ENCODE measurements at regions not wholly inside any gene's neighbourhood (a gene's known extent, or its start where the extent isn't known, plus 50 kb on each side); places are given as distances from the start of the nearest gene placed in this dataset.

DNA sequence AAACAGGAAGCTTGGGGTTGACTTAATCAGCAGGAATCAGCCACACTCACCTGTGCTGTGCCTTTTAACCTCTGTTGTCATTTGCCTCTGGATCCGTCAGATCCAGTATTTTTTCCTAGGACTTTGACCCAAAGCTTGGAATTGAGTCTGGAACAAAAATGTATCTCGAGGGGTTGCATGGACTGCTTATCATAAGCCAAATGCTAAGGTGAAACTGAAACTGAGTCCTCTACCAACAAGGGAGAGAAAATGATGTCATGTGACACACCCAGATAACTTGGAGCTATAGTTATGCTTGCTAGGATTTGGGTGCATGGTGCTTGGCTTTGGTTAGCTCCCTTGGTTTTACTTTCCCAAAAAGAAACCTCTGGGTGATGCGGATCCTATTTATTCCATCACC is 2158.6 kb upstream of the PIK3C3 start:
- Mint-ChIP-seq H3K4me1 (peaks cover 7% of the 10 kb centered on the region), H3K9me3 (peaks cover 13% of the 10 kb centered on the region), H3K36me3 (ENCODE audit: low read depth) (peaks cover 5% of the 10 kb centered on the region; the same call in 2 of the 3 replicates), H3K27ac (no peak overlapping the region), H3K4me3 (no peak overlapping the region), H3K27me3 (ENCODE audit: insufficient read depth, low read depth, poor library complexity) (peaks cover 2% of the 10 kb centered on the region)
- no peaks in the 10 kb centered on the region for H3K27me3 ChIP-seq (ENCODE audit: insufficient read depth)
- no peak overlapping the region for H2AFZ ChIP-seq
- H3K36me3 ChIP-seq (ENCODE audit: insufficient read depth), result no peaks in the 10 kb centered on the region
- ATAC-seq (no peak), DNase-seq (ENCODE audit: low spot score) (no peak)
- TF ChIP-seq EZH2phosphoT487 (IDR thresholded peaks at IDR 0.05; ENCODE audit: unreplicated experiment) (no peak), NANOG (IDR thresholded peaks at IDR 0.05; ENCODE audit: borderline replicate concordance) (no peak), JUNB (IDR thresholded peaks at IDR 0.05; ENCODE audit: unreplicated experiment) (no peak), STAT1 (IDR thresholded peaks at IDR 0.05; ENCODE audit: unreplicated experiment) (no peak), CREB1 (CRISPR knock-in tag; IDR thresholded peaks at IDR 0.05; ENCODE audit: low read depth) (no peak), EZH2 (IDR thresholded peaks at IDR 0.05; ENCODE audit: low read depth, unreplicated experiment) (no peak)
- TF ChIP-seq, protein P1, sequence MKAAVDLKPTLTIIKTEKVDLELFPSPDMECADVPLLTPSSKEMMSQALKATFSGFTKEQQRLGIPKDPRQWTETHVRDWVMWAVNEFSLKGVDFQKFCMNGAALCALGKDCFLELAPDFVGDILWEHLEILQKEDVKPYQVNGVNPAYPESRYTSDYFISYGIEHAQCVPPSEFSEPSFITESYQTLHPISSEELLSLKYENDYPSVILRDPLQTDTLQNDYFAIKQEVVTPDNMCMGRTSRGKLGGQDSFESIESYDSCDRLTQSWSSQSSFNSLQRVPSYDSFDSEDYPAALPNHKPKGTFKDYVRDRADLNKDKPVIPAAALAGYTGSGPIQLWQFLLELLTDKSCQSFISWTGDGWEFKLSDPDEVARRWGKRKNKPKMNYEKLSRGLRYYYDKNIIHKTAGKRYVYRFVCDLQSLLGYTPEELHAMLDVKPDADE (IDR thresholded peaks at IDR 0.05), result no peak
- H3K4me2 ChIP-seq, result no peak overlapping the region
- peaks cover 9% of the 10 kb centered on the region for H3F3A ChIP-seq (replicated peaks; ENCODE audit: low read depth)
- H3K4me1 ChIP-seq (ENCODE audit: insufficient read depth), result peaks cover 51% of the 10 kb centered on the region
- H3K9me2 ChIP-seq (ENCODE audit: insufficient read depth), result peaks cover 2% of the 10 kb centered on the region
- peaks cover 84% of the 10 kb centered on the region for H3K79me2 ChIP-seq (replicated peaks; ENCODE audit: insufficient read depth)
- no peak overlapping the region for H3K27ac ChIP-seq (ENCODE audit: low read depth)
- H4K20me1 ChIP-seq (replicated peaks; ENCODE audit: insufficient read depth), result peaks cover 12% of the 10 kb centered on the region; the same call in 1 of the 2 replicates
- H3K4me3 ChIP-seq, result no peak overlapping the region

DNA sequence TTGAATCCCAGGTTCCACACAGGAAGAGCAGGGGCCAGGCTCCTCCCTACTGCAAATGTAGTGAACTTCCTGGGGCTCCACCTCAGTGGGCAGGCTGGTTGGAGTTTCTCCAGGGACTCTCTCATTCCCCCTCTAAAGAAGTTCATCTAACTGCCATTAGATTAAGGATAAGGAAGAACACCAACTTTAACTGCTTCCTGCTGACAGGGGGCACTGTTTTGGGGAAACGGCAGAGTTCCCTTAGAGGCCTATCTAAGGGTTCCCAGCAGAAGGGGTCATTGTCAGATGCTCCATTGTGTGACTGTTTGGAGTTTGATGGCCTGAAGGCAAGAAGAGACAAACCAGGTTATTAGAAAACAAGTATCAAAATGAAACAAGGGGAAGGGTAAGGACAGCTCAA is 2159.7 kb upstream of the PIK3C3 start:
- no peak overlapping the region for H3K4me3 ChIP-seq
- H3K79me2 ChIP-seq (replicated peaks; ENCODE audit: insufficient read depth), result peaks cover 95% of the 10 kb centered on the region
- H4K20me1 ChIP-seq (replicated peaks; ENCODE audit: insufficient read depth), result peaks cover 12% of the 10 kb centered on the region; the same call in 1 of the 2 replicates
- Mint-ChIP-seq H3K4me3 (no peak overlapping the region), H3K4me1 (peaks cover 7% of the 10 kb centered on the region), H3K27me3 (ENCODE audit: insufficient read depth, low read depth, poor library complexity) (peaks cover 2% of the 10 kb centered on the region), H3K36me3 (ENCODE audit: low read depth) (no peaks in the 10 kb centered on the region), H3K27ac (no peak overlapping the region), H3K9me3 (peaks cover 5% of the 10 kb centered on the region)
- H3K27ac ChIP-seq (ENCODE audit: low read depth), result no peak overlapping the region
- peaks cover 61% of the 10 kb centered on the region for H3K4me1 ChIP-seq (ENCODE audit: insufficient read depth)
- no peaks in the 10 kb centered on the region for H3K9me2 ChIP-seq (ENCODE audit: insufficient read depth)
- no peaks in the 10 kb centered on the region for H3K27me3 ChIP-seq (ENCODE audit: insufficient read depth)
- peak; percentile 66 for ATAC-seq
- peak; percentile 64 for DNase-seq (ENCODE audit: low spot score)
- no peak overlapping the region for H2AFZ ChIP-seq
- H3K4me2 ChIP-seq, result no peak overlapping the region
- TF ChIP-seq, protein P2, sequence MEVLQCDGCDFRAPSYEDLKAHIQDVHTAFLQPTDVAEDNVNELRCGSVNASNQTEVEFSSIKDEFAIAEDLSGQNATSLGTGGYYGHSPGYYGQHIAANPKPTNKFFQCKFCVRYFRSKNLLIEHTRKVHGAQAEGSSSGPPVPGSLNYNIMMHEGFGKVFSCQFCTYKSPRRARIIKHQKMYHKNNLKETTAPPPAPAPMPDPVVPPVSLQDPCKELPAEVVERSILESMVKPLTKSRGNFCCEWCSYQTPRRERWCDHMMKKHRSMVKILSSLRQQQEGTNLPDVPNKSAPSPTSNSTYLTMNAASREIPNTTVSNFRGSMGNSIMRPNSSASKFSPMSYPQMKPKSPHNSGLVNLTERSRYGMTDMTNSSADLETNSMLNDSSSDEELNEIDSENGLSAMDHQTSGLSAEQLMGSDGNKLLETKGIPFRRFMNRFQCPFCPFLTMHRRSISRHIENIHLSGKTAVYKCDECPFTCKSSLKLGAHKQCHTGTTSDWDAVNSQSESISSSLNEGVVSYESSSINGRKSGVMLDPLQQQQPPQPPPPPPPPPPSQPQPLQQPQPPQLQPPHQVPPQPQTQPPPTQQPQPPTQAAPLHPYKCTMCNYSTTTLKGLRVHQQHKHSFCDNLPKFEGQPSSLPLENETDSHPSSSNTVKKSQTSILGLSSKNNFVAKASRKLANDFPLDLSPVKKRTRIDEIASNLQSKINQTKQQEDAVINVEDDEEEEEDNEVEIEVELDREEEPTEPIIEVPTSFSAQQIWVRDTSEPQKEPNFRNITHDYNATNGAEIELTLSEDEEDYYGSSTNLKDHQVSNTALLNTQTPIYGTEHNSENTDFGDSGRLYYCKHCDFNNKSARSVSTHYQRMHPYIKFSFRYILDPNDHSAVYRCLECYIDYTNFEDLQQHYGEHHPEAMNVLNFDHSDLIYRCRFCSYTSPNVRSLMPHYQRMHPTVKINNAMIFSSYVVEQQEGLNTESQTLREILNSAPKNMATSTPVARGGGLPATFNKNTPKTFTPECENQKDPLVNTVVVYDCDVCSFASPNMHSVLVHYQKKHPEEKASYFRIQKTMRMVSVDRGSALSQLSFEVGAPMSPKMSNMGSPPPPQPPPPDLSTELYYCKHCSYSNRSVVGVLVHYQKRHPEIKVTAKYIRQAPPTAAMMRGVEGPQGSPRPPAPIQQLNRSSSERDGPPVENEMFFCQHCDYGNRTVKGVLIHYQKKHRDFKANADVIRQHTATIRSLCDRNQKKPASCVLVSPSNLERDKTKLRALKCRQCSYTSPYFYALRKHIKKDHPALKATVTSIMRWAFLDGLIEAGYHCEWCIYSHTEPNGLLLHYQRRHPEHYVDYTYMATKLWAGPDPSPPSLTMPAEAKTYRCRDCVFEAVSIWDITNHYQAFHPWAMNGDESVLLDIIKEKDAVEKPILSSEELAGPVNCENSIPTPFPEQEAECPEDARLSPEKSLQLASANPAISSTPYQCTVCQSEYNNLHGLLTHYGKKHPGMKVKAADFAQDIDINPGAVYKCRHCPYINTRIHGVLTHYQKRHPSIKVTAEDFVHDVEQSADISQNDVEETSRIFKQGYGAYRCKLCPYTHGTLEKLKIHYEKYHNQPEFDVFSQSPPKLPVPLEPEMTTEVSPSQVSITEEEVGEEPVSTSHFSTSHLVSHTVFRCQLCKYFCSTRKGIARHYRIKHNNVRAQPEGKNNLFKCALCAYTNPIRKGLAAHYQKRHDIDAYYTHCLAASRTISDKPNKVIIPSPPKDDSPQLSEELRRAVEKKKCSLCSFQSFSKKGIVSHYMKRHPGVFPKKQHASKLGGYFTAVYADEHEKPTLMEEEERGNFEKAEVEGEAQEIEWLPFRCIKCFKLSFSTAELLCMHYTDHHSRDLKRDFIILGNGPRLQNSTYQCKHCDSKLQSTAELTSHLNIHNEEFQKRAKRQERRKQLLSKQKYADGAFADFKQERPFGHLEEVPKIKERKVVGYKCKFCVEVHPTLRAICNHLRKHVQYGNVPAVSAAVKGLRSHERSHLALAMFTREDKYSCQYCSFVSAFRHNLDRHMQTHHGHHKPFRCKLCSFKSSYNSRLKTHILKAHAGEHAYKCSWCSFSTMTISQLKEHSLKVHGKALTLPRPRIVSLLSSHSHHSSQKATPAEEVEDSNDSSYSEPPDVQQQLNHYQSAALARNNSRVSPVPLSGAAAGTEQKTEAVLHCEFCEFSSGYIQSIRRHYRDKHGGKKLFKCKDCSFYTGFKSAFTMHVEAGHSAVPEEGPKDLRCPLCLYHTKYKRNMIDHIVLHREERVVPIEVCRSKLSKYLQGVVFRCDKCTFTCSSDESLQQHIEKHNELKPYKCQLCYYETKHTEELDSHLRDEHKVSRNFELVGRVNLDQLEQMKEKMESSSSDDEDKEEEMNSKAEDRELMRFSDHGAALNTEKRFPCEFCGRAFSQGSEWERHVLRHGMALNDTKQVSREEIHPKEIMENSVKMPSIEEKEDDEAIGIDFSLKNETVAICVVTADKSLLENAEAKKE (CRISPR knock-in tag; IDR thresholded peaks at IDR 0.05), result no peak
- no peak for TF ChIP-seq POLR2AphosphoS5 (IDR thresholded peaks at IDR 0.05; ENCODE audit: low read depth)
- TF ChIP-seq, protein P3, sequence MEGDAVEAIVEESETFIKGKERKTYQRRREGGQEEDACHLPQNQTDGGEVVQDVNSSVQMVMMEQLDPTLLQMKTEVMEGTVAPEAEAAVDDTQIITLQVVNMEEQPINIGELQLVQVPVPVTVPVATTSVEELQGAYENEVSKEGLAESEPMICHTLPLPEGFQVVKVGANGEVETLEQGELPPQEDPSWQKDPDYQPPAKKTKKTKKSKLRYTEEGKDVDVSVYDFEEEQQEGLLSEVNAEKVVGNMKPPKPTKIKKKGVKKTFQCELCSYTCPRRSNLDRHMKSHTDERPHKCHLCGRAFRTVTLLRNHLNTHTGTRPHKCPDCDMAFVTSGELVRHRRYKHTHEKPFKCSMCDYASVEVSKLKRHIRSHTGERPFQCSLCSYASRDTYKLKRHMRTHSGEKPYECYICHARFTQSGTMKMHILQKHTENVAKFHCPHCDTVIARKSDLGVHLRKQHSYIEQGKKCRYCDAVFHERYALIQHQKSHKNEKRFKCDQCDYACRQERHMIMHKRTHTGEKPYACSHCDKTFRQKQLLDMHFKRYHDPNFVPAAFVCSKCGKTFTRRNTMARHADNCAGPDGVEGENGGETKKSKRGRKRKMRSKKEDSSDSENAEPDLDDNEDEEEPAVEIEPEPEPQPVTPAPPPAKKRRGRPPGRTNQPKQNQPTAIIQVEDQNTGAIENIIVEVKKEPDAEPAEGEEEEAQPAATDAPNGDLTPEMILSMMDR (conservative IDR thresholded peaks at IDR 0.05; ENCODE audit: low read depth in 2 of 2), result peak; percentile 52 to 72
- H3F3A ChIP-seq (replicated peaks; ENCODE audit: low read depth), result no peaks in the 10 kb centered on the region
- no peaks in the 10 kb centered on the region for H3K36me3 ChIP-seq (ENCODE audit: insufficient read depth)

Measured in GM23338 (cell line).